ENCODE measurements at regions not wholly inside any gene's neighbourhood (a gene's known extent, or its start where the extent isn't known, plus 50 kb on each side); places are given as distances from the start of the nearest gene placed in this dataset.
"Not testable (repeated sequence)": the region's sequence is repeated elsewhere in the genome, so short reads cannot be mapped to it uniquely, and the experiment has no call there.

DNA sequence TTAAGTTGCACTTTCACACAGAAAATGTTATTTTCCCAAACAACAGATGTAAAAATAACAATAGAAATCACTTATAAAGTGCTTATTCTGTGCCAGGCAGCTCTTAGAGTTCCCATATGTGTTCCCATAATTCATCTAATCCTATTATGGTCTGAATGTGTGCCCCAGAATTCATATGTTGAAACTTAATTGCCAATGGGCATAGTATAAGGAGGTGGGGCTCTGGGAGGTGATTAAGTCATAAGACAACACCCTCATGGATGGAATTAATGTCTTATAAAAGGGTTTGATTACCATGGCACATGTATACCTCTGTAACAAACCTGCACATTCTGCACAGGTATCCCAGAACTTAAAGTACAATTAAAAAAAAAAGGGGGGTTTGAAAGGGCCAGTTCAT lies 92.7 kb downstream of the FZD1 start:
- Histone ChIP-seq H3K27me3 (no peaks in the 10 kb centered on the region), H3K9me3 (no peaks in the 10 kb centered on the region), H3K4me1 (no peaks in the 10 kb centered on the region), H3K36me3 (no peaks in the 10 kb centered on the region), H3K27ac (no peak overlapping the region), H3K4me3 (no peak overlapping the region)
- DNase-seq (no peak), ATAC-seq (no peak)
- TF ChIP-seq, protein P1, sequence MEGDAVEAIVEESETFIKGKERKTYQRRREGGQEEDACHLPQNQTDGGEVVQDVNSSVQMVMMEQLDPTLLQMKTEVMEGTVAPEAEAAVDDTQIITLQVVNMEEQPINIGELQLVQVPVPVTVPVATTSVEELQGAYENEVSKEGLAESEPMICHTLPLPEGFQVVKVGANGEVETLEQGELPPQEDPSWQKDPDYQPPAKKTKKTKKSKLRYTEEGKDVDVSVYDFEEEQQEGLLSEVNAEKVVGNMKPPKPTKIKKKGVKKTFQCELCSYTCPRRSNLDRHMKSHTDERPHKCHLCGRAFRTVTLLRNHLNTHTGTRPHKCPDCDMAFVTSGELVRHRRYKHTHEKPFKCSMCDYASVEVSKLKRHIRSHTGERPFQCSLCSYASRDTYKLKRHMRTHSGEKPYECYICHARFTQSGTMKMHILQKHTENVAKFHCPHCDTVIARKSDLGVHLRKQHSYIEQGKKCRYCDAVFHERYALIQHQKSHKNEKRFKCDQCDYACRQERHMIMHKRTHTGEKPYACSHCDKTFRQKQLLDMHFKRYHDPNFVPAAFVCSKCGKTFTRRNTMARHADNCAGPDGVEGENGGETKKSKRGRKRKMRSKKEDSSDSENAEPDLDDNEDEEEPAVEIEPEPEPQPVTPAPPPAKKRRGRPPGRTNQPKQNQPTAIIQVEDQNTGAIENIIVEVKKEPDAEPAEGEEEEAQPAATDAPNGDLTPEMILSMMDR (IDR thresholded peaks at IDR 0.05), result no peak
- no peak for TF ChIP-seq POLR2A (IDR thresholded peaks at IDR 0.05)
- intact Hi-C loops (cut with DNase I), result no loop called here

GRCh38 chr7:91357379-91357778 lies 93.1 kb downstream of the FZD1 start:
- TF ChIP-seq POLR2A (IDR thresholded peaks at IDR 0.05), result no peak
- TF ChIP-seq, protein P1 (IDR thresholded peaks at IDR 0.05), result no peak
- ATAC-seq (no peak), DNase-seq (no peak)
- intact Hi-C loops (cut with DNase I), result no loop called here
- Histone ChIP-seq H3K9me3 (no peaks in the 10 kb centered on the region), H3K4me3 (no peak overlapping the region), H3K4me1 (no peaks in the 10 kb centered on the region), H3K27me3 (no peaks in the 10 kb centered on the region), H3K27ac (no peak overlapping the region), H3K36me3 (no peaks in the 10 kb centered on the region)
- 48 to 92% (median 69%) methylated on average over 1 of the region's 1 CpG for WGBS, 4 donors

DNA sequence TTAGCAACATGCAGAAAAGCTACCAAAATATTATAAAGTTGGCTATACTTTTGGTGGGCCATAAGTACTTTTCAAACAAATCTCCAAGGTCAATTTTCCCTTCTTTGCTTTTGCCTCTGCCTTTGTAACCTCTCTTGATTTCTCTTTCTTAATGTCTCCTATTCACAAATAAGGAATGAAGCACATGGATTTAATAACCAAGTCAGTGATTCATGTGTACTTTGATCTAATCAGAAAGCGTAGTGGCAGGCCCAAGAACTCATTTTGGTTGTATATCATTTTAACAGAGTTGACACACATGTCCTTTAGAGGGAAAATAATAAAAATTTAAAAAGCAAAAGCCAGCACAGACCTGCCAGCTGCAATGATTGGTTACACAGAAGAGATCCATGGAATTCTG lies 93.7 kb downstream of the FZD1 start:
- no peak overlapping the region for H3K4me3 ChIP-seq
- H3K9me3 ChIP-seq, result no peaks in the 10 kb centered on the region
- DNase-seq (no peak), ATAC-seq (no peak)
- no peak overlapping the region for H3K27ac ChIP-seq
- no peaks in the 10 kb centered on the region for H3K36me3 ChIP-seq
- 93 to 98% (median 95%) methylated on average over 1 of the region's 1 CpG for WGBS, 4 donors
- no peak for TF ChIP-seq POLR2A (IDR thresholded peaks at IDR 0.05)
- TF ChIP-seq, protein P1 (IDR thresholded peaks at IDR 0.05), result no peak
- H3K27me3 ChIP-seq, result no peaks in the 10 kb centered on the region
- intact Hi-C loops (cut with DNase I), result no loop called here
- no peaks in the 10 kb centered on the region for H3K4me1 ChIP-seq

DNA sequence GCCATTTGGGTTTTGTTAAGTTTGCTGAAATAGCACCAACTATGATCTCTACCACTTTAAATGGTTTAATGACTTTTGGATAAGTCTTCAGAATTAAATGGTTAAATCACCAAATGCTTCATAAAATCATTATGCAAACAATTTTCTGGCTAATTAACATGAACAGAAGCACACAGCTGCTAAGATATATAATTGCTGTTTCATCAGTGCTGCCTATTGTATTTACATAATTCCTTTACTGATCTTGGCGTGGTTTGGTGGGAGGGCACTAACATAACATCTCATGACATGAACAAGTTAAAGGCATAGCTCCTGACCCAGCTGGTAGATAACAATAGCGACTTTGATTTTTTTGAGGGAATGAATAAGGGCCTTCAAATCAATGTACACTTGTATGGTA lies 94.1 kb downstream of the FZD1 start:
- no peaks in the 10 kb centered on the region for H3K4me1 ChIP-seq
- TF ChIP-seq, protein P1 (IDR thresholded peaks at IDR 0.05), result no peak
- no peak for TF ChIP-seq POLR2A (IDR thresholded peaks at IDR 0.05)
- intact Hi-C loops (cut with DNase I), result no loop called here
- H3K27ac ChIP-seq, result no peak overlapping the region
- no peak for DNase-seq
- H3K36me3 ChIP-seq, result no peaks in the 10 kb centered on the region
- H3K27me3 ChIP-seq, result no peaks in the 10 kb centered on the region
- H3K4me3 ChIP-seq, result no peak overlapping the region
- no peaks in the 10 kb centered on the region for H3K9me3 ChIP-seq
- ATAC-seq, result no peak
- whole genome bisulfite sequencing, 4 donors, result 74 to 90% (median 85%) methylated on average over 2 of the region's 2 CpGs

DNA sequence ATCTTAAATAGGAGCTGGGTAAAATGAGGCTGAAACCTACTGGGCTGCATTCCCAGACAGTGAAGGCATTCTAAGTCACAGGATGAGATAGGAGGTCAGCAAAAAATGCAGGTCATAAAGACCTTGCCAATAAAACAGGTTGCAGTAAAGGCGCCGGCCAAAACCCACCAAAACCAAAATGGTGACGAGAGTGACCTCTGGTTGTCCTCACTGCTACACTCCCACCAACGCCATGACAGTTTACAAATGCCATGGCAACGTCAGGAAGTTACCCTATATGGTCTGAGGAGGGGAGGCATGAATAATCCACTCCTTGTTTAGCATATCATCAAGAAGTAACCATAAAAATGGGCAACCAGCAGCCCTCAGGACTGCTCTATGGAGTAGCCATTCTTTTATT lies 100.9 kb downstream of the FZD1 start:
- 78 to 90% (median 83%) methylated on average over 5 of the region's 5 CpGs for WGBS, 4 donors

More for the DNA sequence above, 100.9 kb downstream of the FZD1 start:
- H3K4me3 ChIP-seq; intact Hi-C loops (cut with DNase I); DNase-seq; H3K9me3 ChIP-seq; H3K27me3 ChIP-seq; H3K36me3 ChIP-seq; ATAC-seq; H3K27ac ChIP-seq; H3K4me1 ChIP-seq: not testable (repeated sequence)
